Stimulated activated CD4-positive, alpha-beta T cell treated with anti-CD3 and anti-CD28 coated beads, Interleukin-4, amount 100 ng/mL, for 24 hours (primary cell): ENCODE measurements at regions not wholly inside any gene's neighbourhood (a gene's known extent, or its start where the extent isn't known, plus 50 kb on each side); places are given as distances from the start of the nearest gene placed in this dataset.

Experiments used
- DNase-seq: peaks from one replicate; pipeline ENCODE4 v3.0.0-alpha.2; 2020

DNA sequence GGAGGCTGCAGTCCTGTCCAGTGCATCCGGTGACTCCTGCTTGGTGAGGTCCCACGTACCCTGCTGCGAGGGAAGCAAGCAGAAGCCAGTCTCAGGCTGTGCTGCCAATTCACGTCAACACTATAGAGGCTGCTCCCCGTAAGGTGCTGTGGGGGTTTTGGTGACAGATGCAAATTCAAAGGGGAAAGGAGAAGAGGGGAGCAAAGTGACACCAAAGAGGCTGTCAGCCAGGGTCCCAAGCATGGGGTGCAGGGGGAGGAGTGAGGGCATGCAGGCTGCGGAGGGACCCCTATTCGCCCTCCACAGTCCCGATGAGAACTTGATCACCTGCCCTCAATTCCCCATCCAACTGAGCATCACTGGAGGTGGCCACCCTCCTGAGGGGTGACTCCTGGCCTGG is 179.4 kb upstream of the HS6ST1 start:
- DNase-seq = no peak

DNA sequence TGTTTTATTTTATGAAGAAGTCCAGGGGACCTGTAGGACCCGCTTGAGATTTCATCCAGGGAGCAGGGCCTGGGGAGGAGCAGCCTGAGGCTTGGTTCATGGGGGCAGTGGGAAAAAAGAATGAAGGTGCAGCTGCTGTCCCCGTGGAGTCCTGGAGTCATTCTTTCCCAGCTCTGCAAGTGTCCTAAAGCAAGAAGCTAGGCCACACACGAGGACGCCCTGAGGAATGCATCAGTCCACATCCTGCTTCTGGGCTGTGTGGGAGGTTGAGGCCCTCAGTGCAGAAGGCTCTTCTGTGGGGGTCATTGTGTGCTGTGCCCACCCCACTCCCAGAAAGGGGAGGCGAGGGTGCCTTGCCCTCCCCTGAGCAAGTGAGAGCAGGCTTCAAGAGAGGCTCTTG is 179.9 kb upstream of the HS6ST1 start:
- no peak for DNase-seq

DNA sequence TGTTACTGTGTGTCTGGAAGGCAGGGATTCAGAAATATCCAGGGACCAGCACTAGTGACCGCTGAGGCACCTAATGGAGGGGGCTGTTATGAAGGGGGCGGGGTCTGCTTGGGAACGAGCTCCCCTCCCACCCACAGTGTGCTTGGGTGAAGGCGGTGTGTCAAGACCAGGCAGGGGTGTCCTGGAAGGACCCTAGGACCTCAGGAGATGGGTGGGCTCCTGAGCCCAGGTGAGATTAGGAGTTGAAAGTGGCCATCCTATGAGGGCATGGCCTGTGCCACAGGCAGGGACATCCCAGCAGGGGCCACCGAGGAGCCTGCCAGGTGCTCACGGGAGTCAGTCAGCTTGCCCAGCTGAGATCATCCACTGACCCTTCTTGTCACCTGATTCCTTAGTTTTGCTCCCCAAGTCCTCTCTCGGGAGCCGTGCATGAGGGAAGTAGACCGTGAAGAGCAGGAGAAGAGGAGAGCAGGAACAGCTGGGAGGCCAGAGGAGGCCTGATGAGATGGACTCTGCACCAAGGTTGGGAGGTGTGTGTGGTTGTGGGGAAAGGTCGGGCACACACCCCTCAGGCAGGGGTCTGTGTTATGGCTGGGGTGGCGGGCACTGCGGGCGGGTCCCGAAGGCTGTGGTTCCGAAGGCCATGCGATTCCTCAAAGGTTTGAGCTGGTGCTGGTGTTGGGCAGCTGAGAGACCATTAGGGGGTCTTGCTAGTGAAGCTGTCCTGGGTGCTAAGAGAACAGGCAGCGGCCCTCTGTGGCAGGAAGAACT is 180.9 kb upstream of the HS6ST1 start:
- no peak for DNase-seq

DNA sequence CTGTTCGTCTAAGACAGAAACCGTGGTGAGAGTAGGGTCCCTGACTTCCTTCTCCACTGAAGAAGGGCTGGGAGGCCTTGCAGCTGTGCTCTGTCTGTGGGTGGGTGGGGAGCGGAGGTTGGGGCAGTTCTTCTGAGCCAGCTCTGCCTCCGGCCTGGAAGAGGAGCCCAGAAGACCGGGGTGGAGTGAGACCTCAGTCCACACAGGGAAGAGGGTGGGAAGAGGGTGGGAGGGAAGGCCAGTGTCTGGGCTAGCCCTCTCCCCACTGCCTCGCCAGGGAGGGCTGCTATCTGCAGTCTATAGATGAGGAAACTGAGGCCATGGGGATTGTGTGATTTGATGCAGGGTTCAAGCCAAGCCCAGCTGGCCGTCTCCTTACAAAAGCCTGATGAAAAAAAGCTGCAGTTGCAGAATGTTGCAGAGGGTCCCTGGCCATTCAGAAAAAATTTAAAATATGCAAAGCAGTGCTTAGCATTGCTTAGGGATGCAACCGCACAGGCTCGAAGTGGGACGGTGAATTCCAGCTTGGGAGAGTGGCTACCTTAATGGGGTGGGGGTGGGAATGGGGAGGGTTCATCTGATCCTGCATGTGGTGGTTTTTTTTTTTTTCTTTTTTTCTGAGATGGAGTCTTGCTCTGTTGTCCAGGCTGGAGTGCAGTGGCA is 181.6 kb upstream of the HS6ST1 start:
- no peak for DNase-seq

DNA sequence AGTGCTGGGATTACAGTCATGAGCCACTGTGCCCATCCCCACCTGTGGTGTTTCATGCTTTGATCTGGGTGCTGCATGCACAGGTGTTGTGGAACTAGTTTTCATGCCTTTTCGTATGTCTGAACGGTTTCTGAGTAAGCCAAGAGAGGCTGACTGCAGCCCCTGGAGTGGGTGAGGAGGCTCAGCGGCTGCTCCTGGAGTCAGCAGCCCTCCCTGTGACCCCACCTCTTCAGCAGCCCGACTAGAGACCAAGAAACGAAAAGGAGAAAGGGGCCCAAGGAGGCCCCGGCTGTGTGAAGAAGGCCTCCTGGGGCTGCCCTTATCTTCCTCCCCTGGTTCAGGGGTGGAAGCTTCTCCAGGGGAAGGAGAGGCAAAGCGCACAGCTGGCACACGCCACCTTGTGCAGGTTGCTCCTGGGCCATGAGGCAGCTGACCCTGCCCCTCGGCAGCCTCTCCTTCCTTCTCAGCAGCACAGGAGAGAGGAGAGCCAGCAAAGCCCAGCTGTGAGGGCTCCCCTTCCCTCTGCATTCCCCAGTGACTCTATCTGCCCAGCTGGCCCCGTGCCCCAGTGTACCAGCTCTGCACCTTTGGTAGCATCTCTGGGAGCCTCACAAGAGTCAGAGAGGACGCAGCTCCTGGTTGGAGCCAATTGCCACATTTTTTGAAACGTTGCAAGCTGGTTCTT is 182.5 kb upstream of the HS6ST1 start:
- DNase-seq = no peak

DNA sequence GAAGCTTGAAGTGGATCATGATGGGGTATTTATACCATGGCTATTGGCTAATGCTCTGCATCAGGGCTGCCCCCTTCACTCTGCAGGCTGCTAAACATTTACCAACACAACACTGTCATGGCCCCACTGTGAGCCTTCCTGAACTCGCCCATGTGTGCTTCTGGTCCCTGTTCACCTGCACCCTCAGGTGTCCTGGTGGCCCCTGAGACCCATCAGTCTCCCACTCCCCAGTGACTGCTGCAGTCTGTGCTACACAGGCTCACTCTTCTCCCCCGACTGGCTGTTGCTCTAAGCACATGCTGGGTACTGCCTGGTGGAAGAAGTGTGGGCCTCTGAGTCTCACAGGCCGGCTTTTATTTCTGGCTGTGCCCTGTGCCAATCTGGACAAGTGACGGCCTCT is 183.0 kb upstream of the HS6ST1 start:
- no peak for DNase-seq

DNA sequence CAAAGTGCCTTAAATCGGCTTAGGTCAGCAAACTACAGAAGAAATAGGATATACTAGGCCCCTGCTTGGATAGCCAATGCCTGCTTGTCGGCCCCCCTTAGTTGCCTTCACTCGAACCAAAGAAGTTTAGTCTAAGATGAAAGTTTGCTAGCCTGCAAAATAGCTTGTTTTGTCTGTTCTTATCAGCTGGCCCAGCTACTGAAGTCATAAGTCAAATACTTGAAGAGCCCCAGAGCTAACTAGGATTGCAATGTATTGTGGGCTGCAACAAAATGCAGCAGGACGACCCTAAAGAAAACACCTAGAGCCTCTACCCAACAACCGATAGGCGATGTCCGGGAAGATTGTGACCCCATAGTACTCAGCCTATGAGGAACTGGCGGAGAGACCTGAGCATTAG is 183.5 kb upstream of the HS6ST1 start:
- no peak for DNase-seq

DNA sequence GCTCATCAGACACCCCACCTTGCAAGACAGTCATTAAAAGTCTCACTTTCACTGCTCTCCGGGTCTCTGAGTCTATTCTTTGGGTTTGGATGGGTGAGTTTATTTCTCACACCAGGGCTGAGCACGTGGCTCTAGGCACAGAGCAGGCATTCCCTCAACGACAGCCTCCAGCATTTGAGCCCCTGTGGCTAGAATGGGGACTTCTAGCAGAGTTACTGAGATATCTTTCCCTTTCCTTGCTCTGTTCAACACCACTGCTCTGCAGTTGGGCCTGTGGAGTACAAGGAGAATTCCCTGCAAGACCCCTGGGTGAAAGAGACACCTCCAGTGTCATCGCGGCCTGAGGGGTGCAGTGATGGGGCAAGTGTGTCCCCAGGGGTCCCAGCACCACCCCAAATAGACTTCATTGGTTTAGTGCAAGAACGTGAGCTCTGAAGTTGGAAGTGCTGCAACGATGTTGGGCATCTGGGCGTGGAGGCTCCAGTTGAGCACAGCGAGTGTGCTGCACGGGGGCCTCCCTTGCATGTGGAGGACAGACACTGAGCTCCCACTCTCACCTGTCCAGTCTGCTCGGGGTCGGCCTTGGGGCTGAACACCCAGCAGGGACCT is 184.1 kb upstream of the HS6ST1 start:
- no peak for DNase-seq

DNA sequence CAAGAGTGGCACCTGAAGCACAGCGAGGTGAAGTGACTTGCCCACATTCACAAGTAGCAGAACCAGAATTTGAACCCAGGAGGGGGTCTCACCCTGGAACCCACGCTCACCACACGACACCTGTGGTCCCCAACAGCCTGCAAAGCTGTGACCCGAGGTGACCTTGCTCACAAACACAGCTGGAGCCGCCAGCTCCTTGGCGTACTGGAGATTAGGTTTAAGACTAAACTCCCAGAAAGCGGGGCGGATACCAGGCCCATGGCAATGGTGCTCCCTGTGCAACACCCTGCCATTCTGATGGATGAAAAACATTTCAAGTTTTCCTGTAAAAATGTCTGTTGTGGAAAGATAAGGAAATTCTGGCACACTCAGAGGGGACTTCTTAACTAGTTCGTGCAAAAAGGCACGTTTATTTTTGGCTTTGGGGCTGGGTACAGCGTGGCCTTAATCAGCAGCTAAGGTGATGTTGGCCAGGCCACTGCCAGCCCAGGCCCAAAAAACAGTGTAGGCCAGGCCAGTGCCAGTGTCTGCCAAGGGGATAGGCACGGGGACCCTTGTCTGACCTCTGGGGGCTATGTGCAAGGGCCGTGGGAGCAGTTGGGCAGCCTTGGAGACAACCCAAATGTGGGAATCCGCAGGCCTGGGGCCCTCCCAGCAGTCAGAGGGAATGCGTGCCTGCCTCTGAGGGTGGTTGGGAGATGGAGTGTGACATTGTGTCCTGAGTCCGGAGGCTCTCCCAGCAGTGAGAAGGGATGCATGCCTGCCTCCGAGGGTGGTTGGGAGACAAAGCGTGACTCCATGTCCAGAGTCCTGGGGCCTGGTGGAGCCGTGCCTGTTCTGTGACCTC is 185.0 kb upstream of the HS6ST1 start:
- no peak for DNase-seq

DNA sequence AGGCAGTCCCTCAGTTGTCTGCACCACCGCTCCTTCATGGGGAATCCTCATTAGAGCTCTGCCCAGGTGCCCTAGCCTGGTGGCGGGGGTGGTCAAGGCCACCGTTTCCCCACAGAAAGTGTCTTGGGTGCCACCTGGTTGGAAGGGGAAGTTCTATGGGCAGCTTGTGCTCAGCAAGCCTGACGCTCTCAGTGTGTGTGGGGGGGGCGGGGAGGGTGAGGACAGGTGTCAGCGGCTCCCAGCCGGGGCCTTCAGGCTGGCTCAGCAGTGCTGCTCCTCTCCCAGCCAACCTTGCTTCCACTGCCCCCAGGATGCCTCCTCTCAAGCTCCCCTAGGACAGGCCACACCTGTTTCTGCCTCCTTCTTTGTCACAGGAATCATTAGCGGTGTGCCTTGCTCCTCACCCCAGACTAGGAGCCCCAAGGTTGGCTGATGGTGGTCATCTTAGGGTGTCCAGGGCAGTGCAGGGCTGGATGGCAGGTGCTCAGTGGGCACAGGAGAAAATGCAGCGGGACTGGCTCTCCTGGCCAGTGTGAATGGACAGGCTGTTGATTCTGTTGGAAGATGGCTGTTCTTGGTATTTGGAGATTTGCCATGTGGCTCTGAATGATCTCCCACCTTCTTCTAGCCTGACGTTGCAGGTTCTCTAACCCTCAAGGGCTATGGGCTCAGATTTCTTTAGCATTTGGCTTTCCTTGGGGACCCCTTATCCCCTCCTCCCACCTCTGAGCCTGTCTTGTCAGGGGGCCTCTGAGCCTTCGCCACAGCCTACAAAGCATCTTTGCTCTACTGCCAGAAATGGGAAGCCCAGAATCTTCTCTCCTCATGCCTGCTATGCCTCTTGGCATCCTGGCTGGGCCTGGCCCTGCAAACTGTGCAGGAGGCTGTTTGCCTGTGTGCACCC is 185.8 kb upstream of the HS6ST1 start:
- no peak for DNase-seq

DNA sequence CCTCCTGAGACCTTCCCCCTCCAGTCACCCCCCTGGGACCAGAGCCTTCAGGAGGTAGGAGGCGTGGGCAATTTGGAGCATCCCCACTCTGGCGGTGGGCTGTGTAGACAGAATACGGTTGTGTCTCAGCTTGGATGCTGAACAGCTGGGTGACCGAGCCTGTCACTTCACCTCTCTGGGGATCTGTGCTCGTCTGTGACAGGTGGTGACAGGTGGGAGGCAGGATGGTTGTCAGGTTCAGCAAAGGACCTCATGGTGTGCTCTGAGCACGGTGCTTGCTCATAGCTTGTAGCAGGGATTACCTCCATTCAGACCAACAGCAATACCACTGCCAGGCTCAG is 186.5 kb upstream of the HS6ST1 start:
- no peak for DNase-seq

DNA sequence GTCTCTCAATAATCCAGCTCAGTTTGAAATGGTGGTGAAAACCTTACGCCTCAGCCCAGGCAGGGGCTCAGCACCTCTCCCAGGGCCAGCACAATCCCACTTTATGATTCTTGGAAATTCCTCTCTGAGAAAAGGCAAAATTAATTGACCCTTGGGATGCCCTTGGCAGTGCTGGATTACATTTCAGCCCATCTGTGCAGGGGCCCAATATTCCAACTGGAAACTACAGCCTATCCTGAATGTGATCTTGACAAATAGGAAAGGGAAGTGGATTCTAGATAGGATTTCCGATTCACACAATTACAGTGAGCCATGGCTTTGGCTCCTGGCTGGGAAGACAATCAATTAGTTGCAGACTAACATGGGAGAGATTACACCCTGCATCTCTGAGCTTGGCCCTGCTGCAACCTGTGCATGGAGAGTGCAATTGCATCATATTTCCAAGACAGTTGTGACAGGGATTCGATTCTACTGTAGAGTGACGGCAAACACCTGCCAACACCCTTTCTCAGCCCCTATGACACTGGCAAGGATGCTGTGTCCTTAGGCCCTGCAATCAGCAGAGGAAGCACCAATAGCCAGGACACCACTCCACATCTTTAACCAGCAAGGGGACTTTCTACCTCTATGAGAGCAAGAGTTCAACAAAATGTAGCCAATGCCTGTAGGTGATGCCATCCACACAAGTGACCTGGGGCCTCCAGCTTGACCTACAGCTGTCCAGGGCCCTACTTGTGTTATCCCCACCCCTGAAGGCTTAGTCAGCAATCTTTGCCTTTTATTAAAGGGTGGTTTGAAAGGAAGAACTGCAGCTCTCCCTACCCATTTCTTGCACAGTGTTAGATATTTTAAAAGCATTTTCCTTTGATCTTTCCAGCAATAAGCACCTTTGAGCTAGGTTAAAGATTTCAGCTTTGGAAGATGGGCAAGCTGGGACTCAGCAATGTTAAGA is 187.2 kb upstream of the HS6ST1 start:
- no peak for DNase-seq

DNA sequence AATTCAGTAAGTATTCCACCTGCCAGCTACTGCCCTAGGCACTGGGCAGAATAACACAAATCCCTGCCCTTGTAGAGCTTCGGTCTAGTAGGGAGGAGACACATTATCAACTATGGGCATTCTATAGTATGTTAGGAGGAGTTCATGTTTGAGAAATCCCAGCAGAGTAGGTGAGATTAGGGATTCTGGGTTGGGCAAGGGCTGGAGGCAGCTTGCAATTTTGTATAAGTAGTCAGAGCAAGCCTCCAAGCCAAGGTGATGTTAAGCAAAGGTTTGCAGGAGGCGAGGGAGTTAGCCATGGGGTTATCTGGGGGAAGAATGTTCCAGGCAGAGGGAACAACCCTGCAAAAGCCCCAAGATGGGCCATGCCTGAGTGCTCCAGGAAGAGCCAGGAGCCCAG is 187.9 kb upstream of the HS6ST1 start:
- DNase-seq = no peak

DNA sequence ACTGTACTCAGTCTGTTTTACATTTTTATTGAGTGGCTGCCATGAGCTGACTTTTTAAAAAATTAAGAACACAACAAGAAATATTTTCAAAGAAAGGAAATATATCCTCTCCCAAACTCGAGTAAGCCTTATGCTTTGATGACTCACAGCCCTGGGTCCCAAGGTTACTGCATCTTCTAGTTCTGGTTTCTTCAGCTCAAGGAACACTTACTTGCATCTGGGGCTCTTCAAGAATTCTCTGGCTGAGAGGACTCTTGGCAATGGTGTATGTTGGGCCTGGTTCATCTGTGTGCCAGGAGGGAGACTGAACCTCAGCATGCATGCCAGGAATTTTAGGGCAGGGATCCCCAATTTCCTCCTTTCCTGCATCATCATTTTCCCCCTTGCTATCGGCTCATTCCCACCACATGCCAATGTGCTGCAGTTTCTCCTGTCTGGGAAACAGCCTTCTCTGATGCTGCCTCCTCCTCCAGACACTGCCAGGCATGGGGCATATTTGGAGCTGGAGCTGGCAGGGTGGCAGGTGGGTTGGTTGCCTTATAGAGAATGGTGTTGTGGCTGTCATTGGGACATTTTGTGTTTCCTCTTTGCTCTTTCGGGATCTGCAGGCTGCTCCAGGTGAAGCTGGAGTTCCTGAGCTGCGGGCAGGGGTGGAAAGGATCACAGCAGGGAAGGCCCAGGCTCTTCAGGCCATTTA is 192.2 kb upstream of the HS6ST1 start:
- no peak for DNase-seq

DNA sequence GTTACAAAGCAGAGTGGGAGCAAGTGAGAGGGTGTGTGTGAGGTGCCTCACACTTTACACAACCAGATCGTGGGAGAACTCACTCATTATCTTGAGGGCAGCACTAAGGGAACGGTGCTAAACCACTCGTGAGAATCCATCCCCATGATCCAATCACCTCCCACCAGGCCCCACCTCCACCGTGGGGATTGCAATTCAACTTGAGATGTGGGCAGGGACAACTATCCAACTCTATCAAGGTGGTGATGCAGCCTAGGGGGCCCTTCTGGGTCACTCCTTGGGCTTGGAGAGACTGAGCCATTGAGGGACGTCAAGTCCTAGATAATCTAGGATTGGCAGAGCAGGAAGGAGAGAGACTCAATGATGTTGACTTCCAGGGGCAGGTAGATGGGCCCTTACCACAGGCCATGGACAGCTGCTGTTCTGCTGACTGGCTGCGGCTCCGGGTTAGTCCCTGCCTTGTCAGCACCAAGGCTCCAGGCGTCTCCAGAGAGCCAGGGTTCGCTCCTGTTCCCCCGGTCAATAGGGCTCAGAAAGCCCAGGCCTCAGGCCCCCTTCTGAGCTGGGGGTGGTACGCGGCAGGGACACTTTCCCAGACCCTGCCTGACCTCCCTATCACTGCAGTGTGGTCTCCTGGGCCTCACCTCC is 193.2 kb upstream of the HS6ST1 start:
- no peak for DNase-seq

DNA sequence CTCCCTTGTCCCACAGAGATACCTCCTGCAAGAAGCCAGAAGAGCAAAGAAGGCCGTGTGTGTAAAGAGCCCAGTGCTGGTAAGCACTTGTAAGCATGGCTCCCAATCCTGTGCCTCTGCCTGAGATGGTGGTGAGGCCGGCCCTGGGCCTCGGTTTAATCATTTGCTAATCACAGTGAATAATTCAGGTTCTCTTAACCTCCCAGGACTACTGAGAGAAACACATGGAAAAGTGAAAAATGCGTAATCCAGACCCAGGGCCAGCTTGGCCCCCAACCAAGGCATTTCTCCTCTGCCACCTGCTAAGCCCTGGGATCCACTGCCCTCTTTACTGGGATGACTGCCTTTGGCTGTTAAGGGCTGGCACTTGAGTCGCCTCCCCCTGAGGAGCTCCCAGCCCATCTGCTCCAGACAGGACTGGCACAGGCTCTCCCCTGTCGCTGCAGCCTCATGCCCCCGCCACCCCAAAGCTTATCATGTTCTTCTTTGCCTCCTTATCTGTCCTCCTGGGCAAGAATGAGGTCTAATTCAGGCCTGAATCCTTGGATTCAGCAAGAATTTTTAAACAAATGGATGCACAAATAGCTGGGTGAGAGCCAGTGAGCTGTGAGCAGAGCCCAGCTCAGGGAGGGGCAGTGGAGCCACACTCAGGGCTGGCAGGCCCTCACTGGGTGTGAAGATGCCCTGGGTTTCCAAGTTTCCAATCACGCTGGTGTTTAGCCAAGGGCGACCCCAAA is 193.9 kb upstream of the HS6ST1 start:
- DNase-seq = no peak

DNA sequence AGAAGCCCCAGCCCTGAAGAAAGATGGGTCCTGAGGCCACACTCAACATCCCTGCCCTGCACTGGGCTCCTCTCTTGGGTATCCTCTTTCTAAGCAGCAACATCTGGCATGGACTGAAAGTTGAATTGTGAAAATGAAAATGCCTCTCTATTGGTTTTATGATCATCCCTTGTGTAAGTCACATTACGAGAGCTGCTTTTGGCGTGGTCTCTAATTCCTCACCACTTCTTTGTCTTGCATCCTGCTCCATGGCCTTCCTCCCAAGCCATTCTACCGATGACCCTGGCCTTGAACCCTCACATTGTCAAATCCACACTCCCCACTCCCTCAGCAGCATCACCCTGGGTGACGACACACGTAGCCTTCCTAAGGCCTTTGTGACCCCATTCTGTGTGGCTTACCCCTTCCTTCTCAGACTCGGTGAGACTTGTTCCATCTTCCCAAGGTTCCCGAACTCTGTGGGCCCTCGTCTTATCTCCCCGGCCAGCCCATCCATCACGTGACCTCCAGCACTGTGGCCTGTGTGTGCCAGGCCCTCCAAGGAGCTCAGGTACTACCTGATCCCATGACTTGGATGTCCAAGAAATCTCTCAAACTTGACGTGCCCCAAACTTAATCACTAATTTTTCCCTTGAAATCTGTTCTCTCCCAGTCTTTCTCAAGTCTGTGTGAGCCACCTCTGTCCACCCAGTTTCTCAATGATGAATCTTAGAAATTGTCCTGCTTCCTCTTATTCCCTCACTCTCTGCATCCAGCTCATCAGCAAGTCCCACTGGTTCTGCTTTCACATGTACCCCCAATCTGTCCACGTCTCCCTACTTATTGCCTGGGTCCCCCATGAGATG is 194.7 kb upstream of the HS6ST1 start:
- no peak for DNase-seq

DNA sequence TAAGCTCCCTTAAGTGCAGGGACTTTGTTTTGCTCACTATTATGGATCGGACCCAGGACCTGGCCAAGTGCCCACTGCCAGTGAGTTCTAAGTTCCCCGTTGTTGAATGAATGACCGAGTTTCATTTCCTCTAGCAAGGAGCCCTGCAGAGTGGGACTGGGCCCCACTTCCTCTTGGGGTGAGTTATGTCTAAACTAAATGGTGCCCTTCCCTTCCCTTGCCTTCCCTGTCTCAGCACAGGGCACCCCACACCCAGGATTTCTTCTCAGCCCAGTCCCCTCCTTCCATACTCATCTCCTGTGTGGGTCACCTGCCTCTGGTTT is 195.3 kb upstream of the HS6ST1 start:
- no peak for DNase-seq
